ENCODE measurements at regions not wholly inside any gene's neighbourhood (a gene's known extent, or its start where the extent isn't known, plus 50 kb on each side); places are given as distances from the start of the nearest gene placed in this dataset.
A peak's percentile ranks its signal among the peaks of the same experiment; 100 is the strongest.

- no peaks in the 10 kb centered on the region for H3K79me2 ChIP-seq (ENCODE audit: insufficient read depth, low read length)
- Mint-ChIP-seq H3K27ac (no peak overlapping the region), H3K4me1 (no peaks in the 10 kb centered on the region), H3K4me3 (no peak overlapping the region), H3K36me3 (no peaks in the 10 kb centered on the region), H3K27me3 (ENCODE audit: low read depth in 3 of 3) (peaks cover 1 to 4% (median 3%) of the 10 kb centered on the region in 3 donors), H3K9me3 (peaks cover 4 to 18% (median 12%) of the 10 kb centered on the region in 7 donors)
- 77% methylated on average over 7 of the region's 8 CpGs for WGBS (ENCODE audit: insufficient coverage)
- DNase-seq = no peak
- intact Hi-C loops (cut with micrococcal nuclease) = no loop called here
- H3K4me2 ChIP-seq (replicated peaks; ENCODE audit: extremely low read depth, low read length, poor library complexity, severe bottlenecking) = no peak overlapping the region
- no peaks in the 10 kb centered on the region for H3K4me1 ChIP-seq (ENCODE audit: control insufficient read depth in 1 of 2, insufficient read depth in 2 of 2, low read length in 2 of 2)
- H2AFZ ChIP-seq (ENCODE audit: insufficient read depth, low read depth, low read length, poor library complexity, severe bottlenecking) = no peak overlapping the region
- TF ChIP-seq CTCF (IDR thresholded peaks at IDR 0.05) = no peak
- H3K27ac ChIP-seq (ENCODE audit: low read depth in 1 of 2, low read length in 2 of 2) = no peak overlapping the region
- H3K36me3 ChIP-seq (replicated peaks in 1 of 2; ENCODE audit: control insufficient read depth in 1 of 2, insufficient read depth in 2 of 2, low read length in 2 of 2) = no peaks in the 10 kb centered on the region
- H3K9me3 ChIP-seq (replicated peaks in 1 of 2; ENCODE audit: control insufficient read depth in 1 of 2, insufficient read depth in 1 of 2, low read length in 2 of 2) = peaks cover 6 to 11% of the 10 kb centered on the region in 2 donors
- H3K4me3 ChIP-seq (replicated peaks in 1 of 3; ENCODE audit: low read depth in 2 of 3, low read length in 3 of 3) = no peak overlapping the region
- H3K9ac ChIP-seq (ENCODE audit: insufficient read depth, low read length, poor library complexity, severe bottlenecking) = no peak overlapping the region
- H4K20me1 ChIP-seq (ENCODE audit: insufficient read depth, low read length) = no peaks in the 10 kb centered on the region
- no peaks in the 10 kb centered on the region for H3K27me3 ChIP-seq (ENCODE audit: control insufficient read depth in 2 of 2, insufficient read depth in 2 of 2, low read length in 2 of 2)
Measured at GRCh38 chr2:238754259-238754658, 93.6 kb upstream of the TWIST2 start.

GRCh38 chr2:238761868-238762267, 86.0 kb upstream of the TWIST2 start:
- H3K4me3 Mint-ChIP-seq = peak overlapping the region in 1 of 2 donors; percentile 6
- H3K36me3 Mint-ChIP-seq = no peaks in the 10 kb centered on the region
- H3K9ac ChIP-seq (ENCODE audit: insufficient read depth, low read length, poor library complexity, severe bottlenecking) = no peak overlapping the region
- peaks cover 0 to 9% (median 4%) of the 10 kb centered on the region in 3 donors for H3K27me3 Mint-ChIP-seq (ENCODE audit: low read depth in 3 of 3)
- no peaks in the 10 kb centered on the region for H3K9me3 ChIP-seq (replicated peaks in 1 of 2; ENCODE audit: control insufficient read depth in 1 of 2, insufficient read depth in 1 of 2, low read length in 2 of 2)
- no peak overlapping the region for H3K4me3 ChIP-seq (replicated peaks in 1 of 3; ENCODE audit: low read depth in 2 of 3, low read length in 3 of 3)
- no peaks in the 10 kb centered on the region for H3K4me1 Mint-ChIP-seq
- H3K9me3 Mint-ChIP-seq = peaks cover 0 to 6% (median 2%) of the 10 kb centered on the region in 7 donors
- H3K27ac ChIP-seq (ENCODE audit: low read depth in 1 of 2, low read length in 2 of 2) = no peak overlapping the region
- peak overlapping the region in 1 of 7 donors; percentile 42 for H3K27ac Mint-ChIP-seq
- no peaks in the 10 kb centered on the region for H4K20me1 ChIP-seq (ENCODE audit: insufficient read depth, low read length)
- H3K4me2 ChIP-seq (replicated peaks; ENCODE audit: extremely low read depth, low read length, poor library complexity, severe bottlenecking) = no peak overlapping the region
- H3K36me3 ChIP-seq (replicated peaks in 1 of 2; ENCODE audit: control insufficient read depth in 1 of 2, insufficient read depth in 2 of 2, low read length in 2 of 2) = no peaks in the 10 kb centered on the region
- no peak for TF ChIP-seq CTCF (IDR thresholded peaks at IDR 0.05)
- no peak overlapping the region for H2AFZ ChIP-seq (ENCODE audit: insufficient read depth, low read depth, low read length, poor library complexity, severe bottlenecking)
- H3K79me2 ChIP-seq (ENCODE audit: insufficient read depth, low read length) = no peaks in the 10 kb centered on the region
- H3K27me3 ChIP-seq (ENCODE audit: control insufficient read depth in 2 of 2, insufficient read depth in 2 of 2, low read length in 2 of 2) = no peaks in the 10 kb centered on the region
- DNase-seq = no peak
- WGBS (ENCODE audit: insufficient coverage) = 11% methylated on average over 5 of the region's 7 CpGs
- intact Hi-C loops (cut with micrococcal nuclease) = no loop called here
- H3K4me1 ChIP-seq (ENCODE audit: control insufficient read depth in 1 of 2, insufficient read depth in 2 of 2, low read length in 2 of 2) = no peaks in the 10 kb centered on the region

Measured in CD14-positive monocyte (primary cell).